Left ventricle myocardium superior (tissue), 1 donor: ENCODE measurements at regions not wholly inside any gene's neighbourhood (a gene's known extent, or its start where the extent isn't known, plus 50 kb on each side); places are given as distances from the start of the nearest gene placed in this dataset.
"Not testable (repeated sequence)": the region's sequence is repeated elsewhere in the genome, so short reads cannot be mapped to it uniquely, and the experiment has no call there.

Experiments
- ATAC-seq: fragments of 200-7000 bp; cut with Tn5 transposase; one replicate; pipeline ENCODE4 v1.9.1; 2020; ENCODE audit warnings: mild to moderate bottlenecking, moderate library complexity
- DNase-seq: peaks from one replicate; pipeline ENCODE4 v3.0.0-alpha.2; 2020
- intact Hi-C: fragments of 100-400 bp; cut with micrococcal nuclease; formaldehyde crosslinking; loops from one replicate; pipeline ENCODE4 v1.11.0; 2022
- donor health status: DM: no; HTN: yes; CAD: no; lungs with severe emphysema.

DNA sequence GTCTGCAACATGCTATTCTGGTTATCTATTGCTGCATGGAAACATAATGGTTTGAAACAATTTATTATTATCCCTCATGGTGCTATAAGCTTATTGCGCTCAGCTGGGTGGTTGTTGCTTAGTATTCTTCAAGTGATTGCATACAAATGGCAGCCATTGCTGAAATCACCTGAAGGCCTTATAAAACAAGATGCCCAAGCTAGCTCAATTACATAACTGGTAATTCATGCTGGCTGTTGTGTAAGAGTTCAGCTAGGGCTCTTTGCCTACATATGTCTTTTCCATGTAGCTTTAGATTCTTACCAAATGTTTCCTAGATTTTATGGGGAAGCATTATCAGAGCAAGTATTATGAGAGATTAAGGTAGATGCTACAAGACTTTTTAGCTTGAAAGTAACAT, 644.0 kb upstream of the CBLB start:
- intact Hi-C loops, result no loop called here
- ATAC-seq, result no peak

DNA sequence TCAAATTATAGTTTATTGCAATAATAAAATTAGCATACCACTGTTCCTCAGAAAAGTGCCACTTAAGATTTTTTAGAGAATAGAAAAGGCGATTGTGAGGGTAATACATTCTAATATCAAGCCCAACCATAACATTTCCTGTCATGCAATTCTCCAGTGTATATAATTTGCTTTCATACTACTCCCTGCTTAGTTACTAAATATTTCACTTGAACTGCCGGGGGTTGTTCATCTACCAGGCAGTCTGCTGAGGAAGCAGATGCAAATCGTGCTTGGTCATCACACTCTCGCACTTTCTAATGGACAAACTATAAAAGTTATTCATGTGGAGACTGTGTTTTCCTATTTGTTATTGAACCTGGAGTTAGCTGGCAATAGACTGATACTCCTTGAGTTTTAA, 645.6 kb upstream of the CBLB start:
- DNase-seq, result no peak
- intact Hi-C loops, result no loop called here
- ATAC-seq, result no peak

More for the DNA sequence above, 644.0 kb upstream of the CBLB start:
- no peak for DNase-seq

DNA sequence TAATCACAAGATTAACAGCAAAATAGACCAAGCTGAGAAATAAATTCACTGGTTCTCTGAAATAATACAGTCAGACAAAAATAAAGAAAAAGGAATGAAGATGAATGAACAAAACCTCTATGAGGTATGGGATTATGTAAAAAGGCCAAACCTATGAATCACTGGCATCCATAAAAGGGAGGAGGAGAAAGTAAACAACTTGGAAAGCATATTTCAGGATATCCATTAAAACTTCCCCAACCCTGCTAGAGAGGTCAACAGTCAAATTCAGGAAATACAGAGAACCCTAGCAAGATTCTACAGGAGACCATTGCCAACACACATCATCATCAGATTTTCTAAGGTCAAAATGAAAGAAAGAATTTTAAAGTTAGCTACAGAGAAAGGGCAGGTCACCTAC, 649.7 kb upstream of the CBLB start:
- ATAC-seq, result no peak
- intact Hi-C loops, result no loop called here
- DNase-seq, result no peak

DNA sequence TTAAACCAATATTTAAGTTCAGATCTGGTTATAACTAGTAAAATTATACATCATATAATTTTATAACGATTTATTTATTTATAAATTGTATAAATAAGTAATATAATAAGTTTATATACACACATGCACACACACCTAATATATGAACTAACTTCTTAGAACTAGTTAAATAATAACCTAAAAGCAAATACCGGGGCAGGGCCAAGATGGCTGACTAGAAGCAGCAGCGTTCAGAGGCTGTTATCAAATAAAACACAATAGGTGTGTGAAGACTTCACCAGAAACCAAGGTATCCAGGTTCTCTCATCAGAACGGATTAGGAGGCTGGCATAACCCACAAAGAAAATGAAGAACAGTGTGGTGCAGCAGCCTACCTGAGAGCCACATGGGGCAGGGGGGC, 653.6 kb upstream of the CBLB start:
- intact Hi-C loops, result no loop called here
- ATAC-seq (no peak), DNase-seq (no peak)

DNA sequence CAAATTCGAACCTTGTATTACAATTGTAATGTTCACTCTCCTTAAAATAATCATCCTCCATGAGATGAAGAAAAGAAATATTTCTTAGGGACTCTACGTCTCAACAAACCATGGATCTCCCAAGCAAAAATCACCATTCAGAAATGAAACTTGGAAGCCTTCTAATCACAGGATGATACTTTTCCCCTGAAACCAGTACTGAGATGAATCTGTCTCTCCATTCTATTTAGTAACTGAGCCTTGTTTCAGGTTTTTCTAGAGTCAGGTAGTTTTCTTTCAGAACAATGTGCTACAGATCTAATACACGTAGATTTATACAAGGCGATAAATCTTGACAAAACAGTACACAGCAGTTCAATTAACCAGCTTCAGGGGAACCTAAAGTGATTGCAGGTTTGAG, 660.1 kb upstream of the CBLB start:
- intact Hi-C loops, result no loop called here
- ATAC-seq (no peak), DNase-seq (no peak)

DNA sequence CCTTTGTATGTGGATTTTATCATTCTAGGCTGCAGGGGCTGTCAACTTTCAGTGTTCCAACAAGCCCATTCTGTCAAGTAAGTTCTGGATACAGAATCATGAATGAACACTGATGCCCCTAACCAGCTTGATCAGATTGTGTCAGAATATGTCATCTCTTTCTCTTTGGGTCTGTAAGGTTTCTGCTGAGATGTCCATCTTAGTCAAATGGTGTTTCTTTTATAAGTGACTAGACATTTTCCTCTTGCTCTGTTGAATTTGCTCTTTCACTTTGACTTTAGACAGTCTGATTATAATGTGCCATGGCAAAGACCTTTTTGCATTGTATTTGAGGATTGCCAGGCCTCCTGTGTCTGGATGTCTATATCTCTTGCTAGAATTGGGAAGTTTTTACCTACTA, 660.9 kb upstream of the CBLB start:
- ATAC-seq (no peak), DNase-seq (no peak)
- intact Hi-C loops, result no loop called here

DNA sequence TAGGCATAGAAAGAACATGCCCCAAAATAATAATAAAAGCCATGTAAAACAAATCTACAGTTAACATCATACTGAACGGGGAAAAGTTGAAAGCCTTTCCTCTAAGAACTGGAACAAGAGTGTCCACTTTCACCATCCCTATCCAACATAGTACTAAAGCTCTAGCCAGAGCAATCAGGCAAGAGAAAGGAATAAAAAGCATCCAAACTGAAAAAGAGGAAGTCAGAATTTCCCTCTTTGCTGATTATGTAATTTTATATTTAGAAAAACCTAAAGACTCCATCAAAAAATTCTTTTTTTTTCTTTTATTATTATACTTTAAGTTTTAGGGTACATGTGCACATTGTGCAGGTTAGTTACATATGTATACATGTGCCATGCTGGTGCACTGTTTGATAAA, 661.6 kb upstream of the CBLB start:
- DNase-seq, result no peak
- ATAC-seq, result no peak
- intact Hi-C loops, result no loop called here

DNA sequence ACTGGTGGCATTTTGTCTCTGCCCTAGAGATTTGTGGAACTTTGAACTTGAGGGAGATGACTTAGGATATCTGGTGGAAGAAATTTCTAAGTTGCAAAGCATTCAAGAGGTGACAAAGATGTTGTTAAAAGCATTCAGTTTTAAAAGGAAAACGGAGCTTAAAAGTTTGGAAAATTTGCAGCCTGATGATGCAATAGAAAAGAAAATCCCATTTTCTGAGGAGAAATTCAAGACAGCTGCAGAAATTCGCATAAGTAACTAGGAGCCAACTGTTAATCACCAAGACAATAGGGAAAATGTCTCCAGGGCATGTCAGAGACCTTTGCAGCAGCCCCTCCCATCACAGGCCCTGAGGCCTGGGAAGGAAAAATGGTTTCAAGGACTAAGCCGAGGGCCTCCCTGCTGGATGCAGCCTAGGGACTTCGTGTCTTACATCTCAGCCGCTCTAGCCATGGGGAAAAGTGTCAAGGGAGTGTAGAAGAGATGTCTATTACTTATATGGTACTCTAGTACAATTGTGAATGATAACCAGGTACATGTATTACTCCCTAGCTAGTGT, 663.0 kb upstream of the CBLB start:
- ATAC-seq, intact Hi-C loops, DNase-seq: not testable (repeated sequence)

DNA sequence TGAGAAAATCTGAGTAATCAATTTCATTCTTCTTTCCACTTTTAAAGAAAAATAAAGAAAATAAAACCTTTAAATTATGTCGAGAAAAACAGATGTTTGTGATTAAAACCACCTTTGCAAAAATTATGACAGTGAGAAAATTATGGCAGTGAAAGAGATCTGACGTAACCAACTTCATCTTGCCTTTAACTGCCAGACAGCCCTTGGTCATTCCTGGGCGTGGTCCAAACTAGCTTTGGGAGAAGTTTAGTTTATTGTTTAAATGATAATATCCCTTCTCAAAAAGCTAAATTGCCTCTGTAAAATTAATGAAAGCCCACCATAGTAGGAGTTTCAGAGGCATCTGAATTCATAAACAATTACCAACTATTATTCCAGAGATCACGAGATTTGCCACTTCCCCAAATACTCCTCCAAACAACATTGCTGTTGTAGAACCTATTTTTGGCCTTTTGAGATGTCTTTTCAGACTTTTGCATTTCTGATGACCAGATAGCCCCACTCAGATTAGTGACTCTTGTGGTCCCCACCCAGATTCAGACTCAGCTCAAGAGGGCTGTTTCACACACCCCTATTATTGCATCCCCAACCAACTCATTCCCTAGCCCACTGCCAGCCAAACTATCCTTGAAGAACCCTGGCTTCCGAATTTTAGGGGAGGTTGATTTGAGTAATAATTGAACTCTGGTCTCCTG, 664.4 kb upstream of the CBLB start:
- intact Hi-C loops, result no loop called here
- ATAC-seq (no peak), DNase-seq (no peak)

DNA sequence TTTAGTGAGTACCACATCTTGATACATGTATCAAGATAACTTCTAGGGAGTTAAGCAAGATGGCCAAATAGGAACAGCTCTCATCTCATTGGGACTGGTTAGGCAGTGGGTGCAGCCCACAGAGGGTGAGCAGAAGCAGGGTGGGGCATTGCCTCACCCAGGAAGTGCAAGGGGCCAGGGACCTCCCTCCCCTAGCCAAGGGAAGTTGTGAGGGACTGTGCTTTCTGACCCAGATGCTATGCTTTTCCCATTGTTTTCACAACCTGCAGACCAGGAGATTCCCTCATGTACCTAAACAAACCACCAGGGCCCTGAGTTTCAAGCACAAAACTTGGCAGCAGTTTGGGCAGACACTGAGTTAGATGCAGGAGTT, 665.0 kb upstream of the CBLB start:
- DNase-seq (no peak), ATAC-seq (no peak)
- intact Hi-C loops, result no loop called here

DNA sequence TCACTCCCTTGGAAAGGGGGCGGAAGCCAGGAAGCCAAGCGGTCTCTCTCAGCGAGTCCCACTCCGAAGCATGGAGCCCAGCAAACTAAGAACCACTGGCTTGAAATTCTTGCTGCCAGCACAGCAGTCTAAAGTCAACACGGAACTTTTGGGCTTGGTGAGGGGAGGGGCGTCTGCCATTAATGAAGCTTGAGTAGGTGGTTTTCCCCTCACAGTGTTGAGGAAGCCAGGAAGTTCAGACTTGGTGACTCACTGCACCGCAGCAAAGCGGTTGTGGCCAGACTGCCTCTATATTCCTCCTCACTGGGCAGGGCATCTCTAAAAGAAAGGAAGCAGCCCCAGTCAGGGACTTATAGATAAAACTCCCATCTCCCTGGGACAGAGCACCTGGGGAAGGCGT, 665.4 kb upstream of the CBLB start:
- intact Hi-C loops, result no loop called here
- ATAC-seq, result no peak
- no peak for DNase-seq

DNA sequence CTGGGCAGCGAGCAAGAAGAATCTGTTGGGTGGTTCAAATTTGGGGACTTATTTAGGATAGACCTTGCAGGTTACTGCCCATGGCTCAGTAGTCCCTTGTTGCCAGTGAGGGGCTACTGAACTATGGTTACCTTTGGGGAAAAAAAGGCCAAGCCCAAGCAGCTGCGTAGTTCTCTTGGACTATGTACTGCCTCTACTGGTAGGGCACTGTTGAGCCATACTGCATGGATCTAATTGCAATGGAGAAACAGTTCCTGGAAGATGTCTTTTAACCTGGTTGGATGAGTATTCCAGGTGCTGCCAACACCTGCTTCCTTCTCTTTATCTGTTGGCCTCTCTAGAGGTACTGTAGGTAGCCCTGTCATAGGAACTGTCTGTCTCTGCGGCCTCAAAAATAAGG, 671.9 kb upstream of the CBLB start:
- no peak for DNase-seq
- intact Hi-C loops, result no loop called here
- ATAC-seq, result no peak

DNA sequence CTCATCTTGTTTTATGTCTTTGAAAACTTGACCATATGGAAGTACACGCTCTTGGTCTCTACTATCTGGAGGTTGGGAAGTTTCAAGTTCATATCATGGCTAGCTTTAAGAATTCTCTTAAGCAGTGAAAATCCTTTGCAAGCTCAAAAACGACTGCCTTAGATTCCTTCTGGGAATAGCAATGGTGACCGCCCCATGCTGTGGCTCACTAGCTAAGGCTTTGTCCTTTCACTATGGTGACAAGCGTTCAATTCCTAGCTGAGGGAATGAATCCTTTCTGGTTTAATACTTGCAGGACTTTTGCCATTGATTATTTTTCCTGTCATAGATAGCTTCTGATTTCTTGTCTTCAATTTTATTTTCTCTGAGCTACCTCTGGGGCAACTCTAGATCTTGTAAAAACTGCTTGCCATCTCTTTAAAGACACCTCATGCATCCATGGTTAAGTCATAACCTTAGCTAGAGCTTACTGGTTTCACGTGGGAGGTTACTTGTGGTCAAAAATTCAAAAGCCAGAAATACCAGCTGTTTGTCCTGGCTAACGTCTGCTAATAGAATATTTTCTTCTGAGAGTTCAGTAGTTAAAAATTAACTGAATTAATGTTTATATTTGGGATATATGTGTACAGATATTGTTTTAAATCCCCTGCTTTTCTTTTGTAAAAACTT, 673.4 kb upstream of the CBLB start:
- DNase-seq, result no peak
- intact Hi-C loops, result no loop called here
- no peak for ATAC-seq

DNA sequence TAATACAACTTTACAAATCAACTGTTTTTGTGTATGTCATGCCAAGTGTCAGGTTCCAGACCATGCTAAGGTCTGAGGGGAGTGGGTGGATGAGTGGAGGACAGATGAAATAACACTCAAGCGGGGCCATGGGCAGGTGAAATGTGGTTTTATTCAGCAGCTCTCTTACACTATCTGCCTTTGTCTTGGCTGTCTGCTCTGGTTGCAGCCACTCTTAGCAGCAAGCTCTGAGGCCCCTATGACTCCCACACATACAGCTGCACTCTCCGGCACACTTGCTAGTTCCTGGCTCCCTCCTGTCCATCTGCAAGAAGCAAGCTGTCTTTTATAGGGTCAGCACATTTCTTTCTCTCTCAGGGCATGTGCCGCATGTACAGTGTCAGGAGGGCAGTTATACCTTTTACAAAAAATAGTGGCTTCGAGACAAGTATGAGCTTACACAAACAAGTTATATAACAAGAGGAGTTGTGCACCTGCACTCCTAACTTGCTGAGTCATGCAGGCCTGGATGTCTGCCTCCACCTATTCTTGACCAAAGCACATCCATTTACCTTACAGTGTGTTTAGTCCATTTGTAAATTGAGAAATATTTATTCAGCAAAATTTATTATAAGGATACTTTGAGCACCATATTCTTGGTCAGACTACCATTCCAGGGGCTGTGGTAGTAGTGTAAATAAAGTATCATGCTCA, 683.7 kb upstream of the CBLB start:
- DNase-seq (no peak), ATAC-seq (no peak)
- intact Hi-C loops, result no loop called here

DNA sequence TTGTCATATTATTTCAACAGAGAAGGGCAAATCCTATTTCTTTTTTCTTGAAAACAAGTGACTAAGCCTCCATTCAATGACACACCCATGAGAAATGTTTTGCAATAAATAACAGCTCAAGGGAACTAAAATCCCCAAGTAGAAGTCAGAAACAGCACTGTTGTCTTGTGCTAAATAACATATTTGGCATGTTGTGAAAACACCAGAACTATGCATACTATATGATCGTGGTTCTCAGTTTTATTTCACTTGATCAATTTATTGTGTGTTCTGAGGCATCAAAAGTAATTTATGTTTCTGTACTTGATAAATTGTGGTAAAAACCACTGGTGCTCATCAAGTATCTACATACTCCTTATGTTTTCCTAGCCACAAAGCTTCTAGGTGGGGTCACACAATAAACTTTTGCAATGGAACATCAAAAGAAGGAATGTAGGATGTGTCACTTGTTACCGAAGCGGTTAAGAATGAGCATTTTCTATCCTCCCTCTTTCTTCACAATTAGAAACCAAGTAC, 691.7 kb upstream of the CBLB start:
- intact Hi-C loops, result no loop called here
- no peak for DNase-seq
- peak; percentile 56 for ATAC-seq

DNA sequence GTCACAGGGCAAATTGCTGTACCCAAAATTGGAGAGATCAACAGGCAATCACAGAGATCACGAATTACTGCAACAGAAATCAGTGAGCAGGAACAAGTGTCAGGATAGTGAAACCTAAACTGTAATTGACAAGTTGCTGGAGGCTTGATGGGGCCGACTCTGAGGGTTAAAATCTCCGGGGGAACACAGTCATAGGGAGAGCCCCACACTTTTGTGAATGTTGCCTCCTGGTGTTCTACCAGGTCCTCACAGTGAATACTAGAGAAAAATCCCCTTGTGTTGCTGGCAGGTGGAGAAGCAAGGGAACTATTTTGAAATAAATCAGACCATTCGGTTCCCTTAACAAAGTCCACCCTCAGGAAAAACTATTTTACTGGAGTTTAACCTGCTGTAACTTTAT, 697.5 kb upstream of the CBLB start:
- DNase-seq, result no peak
- no peak for ATAC-seq
- intact Hi-C loops, result no loop called here

DNA sequence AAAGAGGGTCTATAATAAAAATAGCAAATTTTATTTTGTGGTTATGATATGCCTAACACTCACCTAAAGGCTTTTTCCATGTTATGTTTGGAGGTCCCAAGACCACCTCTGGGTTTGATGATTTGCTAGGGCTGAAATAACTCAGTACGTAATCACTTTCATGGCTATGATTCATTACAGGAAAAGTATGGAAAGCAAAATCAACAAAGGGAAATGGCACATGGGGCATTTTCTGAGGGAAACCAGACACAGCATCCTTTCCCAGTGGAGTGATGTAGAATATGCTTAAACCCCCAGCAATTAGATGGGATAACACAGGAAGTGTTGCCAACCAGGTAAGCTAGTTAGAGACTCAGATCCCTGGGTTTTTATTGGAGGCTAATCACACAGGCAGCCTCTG, 701.6 kb upstream of the CBLB start:
- intact Hi-C loops, result no loop called here
- DNase-seq, result no peak
- no peak for ATAC-seq

DNA sequence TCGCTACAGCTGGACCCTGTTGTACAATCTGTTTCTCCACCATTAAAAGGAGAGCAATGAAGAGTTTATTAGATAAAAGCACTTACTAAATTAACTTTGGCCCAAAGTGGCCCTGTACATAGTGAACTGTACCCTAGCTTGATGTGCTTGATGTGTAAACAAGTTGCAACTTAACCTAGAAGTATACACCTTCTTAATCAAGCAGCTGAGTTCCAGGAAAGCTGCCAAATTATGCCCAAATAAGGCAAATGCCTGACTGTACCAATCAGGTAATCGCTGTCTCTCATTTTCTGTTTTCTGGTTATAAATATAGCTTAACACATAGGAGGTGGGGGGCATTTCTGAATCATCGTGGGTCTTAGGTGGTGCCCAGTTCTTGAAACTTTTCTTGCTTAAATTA, 704.8 kb upstream of the CBLB start:
- DNase-seq (no peak), ATAC-seq (no peak)
- intact Hi-C loops, result no loop called here

DNA sequence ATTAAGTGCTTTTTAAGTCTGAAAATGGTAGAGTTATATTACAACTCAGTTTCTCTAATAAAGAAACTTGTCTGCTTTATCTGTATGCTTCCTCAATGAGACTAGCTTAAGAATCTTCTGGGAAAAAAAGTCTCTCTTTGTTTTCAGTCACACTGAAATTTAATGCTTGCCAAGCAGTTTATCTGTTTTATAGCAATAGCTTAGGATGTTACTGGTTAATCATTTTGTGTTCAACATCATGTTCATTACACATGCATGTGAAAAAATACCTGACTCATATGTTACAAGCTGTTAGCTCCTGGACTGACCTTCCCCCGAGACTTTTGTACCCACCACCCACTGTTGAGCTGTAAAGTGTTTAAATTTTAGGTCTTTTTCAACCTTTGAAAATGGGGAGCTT, 706.2 kb upstream of the CBLB start:
- DNase-seq (no peak), ATAC-seq (no peak)
- intact Hi-C loops, result no loop called here

DNA sequence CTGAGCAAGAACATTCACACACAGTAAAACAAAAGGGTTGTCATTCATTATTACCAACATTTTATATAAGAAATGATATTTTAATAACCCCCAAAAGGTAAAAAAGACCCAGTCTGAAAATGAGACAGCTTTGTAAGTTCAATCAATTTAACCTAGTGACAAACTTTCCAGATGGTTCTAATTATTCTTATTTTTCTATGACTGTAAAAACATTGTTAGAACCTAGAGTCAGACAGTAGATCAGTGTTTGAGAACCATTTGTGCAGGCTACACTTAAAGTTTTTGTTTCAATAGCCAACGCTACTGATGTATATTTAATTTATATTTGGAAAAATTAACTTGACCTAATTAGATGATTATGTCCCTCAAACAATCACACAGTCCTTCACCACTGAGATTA, 708.4 kb upstream of the CBLB start:
- intact Hi-C loops, result no loop called here
- no peak for ATAC-seq

More for the DNA sequence above, 708.4 kb upstream of the CBLB start:
- no peak for DNase-seq
